ENCODE measurements at regions not wholly inside any gene's neighbourhood (a gene's known extent, or its start where the extent isn't known, plus 50 kb on each side); places are given as distances from the start of the nearest gene placed in this dataset.

DNA sequence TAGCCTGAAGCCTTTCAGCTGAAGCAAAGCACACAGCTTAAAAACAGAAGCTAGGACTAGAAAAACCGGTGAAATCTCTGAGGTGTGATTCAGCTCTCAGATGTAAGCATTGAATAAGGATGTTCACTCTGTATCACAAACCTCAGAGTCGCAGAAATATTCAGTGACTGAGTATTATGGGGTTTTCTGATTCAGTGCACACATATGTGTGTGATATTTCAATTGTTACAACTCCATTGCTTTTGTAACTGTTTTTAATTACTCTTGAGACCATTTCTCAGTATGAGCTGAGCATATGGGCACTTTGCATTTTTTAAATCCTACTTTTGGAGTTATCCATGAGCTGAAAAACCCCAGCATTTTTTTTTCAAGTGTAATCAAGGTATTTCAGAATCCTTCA lies 868.8 kb downstream of the NTRK3 start:
- TF ChIP-seq, protein P1, sequence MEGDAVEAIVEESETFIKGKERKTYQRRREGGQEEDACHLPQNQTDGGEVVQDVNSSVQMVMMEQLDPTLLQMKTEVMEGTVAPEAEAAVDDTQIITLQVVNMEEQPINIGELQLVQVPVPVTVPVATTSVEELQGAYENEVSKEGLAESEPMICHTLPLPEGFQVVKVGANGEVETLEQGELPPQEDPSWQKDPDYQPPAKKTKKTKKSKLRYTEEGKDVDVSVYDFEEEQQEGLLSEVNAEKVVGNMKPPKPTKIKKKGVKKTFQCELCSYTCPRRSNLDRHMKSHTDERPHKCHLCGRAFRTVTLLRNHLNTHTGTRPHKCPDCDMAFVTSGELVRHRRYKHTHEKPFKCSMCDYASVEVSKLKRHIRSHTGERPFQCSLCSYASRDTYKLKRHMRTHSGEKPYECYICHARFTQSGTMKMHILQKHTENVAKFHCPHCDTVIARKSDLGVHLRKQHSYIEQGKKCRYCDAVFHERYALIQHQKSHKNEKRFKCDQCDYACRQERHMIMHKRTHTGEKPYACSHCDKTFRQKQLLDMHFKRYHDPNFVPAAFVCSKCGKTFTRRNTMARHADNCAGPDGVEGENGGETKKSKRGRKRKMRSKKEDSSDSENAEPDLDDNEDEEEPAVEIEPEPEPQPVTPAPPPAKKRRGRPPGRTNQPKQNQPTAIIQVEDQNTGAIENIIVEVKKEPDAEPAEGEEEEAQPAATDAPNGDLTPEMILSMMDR (conservative IDR thresholded peaks at IDR 0.05 in 1 of 2, IDR thresholded peaks at IDR 0.05 in 1 of 2; ENCODE audit: extremely low read depth in 1 of 2, insufficient read depth in 1 of 2, low read depth in 1 of 2, low read length in 2 of 2) = no peak
- no peak for TF ChIP-seq EZH2 (IDR thresholded peaks at IDR 0.05; ENCODE audit: borderline replicate concordance, low read length)

Data from mammary epithelial cell (primary cell).